DMS53 treated with DMSO at 0.1 percent for 48 hours (cell line): ENCODE measurements at regions not wholly inside any gene's neighbourhood (a gene's known extent, or its start where the extent isn't known, plus 50 kb on each side); places are given as distances from the start of the nearest gene placed in this dataset.
A peak's percentile ranks its signal among the peaks of the same experiment; 100 is the strongest.
"Not testable (repeated sequence)": the region's sequence is repeated elsewhere in the genome, so short reads cannot be mapped to it uniquely, and the experiment has no call there.

Experiments used
- DNase-seq: peaks from one replicate; lab custom pipeline; 2025; ENCODE audit not compliant: unreplicated experiment; lab: John Stamatoyannopoulos, UW

DNA sequence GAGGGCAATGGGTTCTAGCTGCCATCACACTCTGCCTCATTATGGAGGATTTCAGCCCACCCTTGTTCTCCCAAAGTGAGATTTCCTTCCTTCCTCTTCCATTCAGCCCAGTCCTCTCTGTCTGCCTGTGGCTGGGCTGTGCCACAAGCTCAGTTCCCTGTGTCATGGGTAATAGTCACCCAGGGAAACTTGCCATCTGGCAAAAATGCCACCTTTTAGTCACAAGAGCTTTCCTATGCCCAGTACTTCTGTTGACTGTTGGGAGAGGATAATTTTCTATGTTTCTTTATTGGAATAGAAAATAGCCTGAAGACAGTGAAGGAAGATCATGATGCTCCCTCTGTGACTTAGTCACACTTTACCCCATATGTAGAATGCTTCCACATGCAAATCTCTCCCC, 71.4 kb downstream of the TLR4 start:
- no peak for DNase-seq

- DNase-seq = no peak
Observed at GRCh38 chr9:117777823-117778222, 73.6 kb downstream of the TLR4 start.

- DNase-seq = no peak
Observed at GRCh38 chr9:117779760-117780159, 75.6 kb downstream of the TLR4 start.

DNA sequence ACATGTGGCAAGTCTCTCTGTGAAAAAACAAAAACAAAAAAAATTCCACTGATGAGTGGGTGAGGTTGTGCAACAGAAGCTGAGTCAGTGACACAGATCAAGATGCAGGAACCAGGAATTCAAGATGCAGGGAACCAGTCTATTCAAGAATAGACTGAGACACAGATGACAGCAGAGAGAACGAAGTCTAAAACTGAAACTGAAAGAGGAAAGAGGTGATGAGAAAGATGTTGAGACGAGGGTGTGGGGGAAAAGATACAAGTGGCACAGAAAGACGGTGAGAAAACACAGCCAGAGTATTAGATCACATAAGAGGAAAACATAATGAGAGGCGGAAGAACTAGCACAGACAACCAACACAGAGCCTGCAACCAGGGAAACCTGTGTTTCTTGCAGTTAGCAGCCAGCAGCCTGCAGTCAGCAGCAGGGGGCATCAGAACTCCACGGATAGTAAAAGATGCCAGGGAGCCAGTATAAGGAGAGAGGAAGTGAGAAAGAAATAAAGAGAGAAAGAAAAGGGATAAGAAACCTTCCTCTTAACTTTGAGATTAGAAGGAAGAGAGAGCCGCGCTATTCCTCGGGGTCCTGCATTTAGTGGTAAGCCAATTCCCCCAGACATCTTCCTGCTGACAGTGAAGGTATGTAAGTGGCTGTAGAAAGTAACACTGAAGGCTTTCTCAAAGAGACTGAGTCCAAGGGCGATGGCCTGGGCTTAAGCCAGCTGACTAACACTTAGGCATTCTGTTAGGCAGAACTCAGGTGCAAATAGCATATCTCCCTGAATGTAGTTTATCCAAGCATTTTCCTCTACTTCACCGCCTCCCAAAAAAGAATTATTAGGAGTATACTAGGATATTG, 79.0 kb downstream of the TLR4 start:
- peak; percentile 68 for DNase-seq

GRCh38 chr9:117783828-117784227, 79.6 kb downstream of the TLR4 start:
- no peak for DNase-seq

GRCh38 chr9:117784996-117785395, 80.8 kb downstream of the TLR4 start:
- no peak for DNase-seq

- no peak for DNase-seq
Observed at GRCh38 chr9:117787746-117788145, 83.5 kb downstream of the TLR4 start.

GRCh38 chr9:117795271-117795670, 91.1 kb downstream of the TLR4 start:
- DNase-seq = no peak

- no peak for DNase-seq
Observed at GRCh38 chr9:117796681-117797080, 92.5 kb downstream of the TLR4 start.

GRCh38 chr9:117800389-117800788, 96.2 kb downstream of the TLR4 start:
- DNase-seq = no peak

DNA sequence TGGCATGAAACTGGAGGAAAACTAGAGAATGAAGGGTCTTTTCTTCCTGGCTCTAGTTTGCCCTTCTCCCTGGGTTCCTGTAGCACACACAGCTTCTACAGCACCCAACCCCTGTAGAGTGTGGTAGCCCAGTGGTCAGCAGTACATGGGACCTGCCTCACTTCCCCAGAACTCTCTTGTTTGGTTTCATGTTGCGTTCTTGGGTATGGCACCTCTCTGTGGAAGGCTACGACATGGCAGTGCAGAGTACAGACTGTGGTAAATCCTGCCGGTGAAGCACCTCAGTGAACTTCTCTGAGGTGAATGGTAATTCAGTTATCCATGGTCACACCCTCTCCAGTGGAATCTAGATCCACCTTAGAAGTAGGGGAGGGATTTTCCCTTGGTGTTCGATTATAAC, 105.5 kb downstream of the TLR4 start:
- no peak for DNase-seq

DNA sequence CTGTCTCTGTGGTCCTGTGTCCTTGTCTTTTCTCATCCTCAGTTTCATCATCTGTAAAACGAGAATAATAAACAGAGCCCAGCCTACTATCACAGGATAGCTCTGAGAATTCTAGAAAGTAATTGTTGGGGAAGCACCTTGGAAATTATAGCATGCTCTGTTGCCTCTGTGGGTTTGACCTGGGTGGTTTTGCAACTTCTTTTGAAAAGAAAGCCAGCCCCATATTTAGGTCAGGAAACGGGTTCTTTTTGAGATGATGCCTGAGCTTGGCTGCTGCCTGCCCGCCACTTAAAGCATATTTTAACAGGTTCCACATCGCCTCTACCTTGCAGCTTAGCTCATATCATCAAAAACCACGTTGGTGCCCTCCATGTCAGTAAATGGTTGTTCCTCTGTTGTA, 111.1 kb downstream of the TLR4 start:
- no peak for DNase-seq

GRCh38 chr9:117815948-117816347, 111.7 kb downstream of the TLR4 start:
- DNase-seq = no peak

GRCh38 chr9:117821954-117822353, 117.8 kb downstream of the TLR4 start:
- no peak for DNase-seq

DNA sequence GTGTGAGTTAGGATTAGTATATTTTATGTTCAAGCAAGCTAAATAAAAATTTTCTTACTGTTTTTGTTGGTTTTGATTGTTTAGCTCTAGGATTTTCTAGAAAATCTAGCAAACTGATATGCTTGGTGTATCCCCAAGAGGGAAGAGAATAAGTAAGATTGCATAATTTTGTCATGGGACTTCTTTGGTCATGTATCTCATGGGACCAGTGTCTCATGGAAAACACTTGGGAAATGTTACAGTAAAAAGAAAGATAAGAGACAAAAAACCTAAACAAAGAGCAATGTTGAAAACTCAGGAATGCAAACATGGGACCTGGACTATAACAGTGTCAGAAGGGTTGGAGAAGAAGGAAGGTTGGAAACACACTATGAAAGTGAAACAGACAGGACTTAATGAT, 119.4 kb downstream of the TLR4 start:
- no peak for DNase-seq

GRCh38 chr9:117825609-117826347, 121.6 kb downstream of the TLR4 start:
- no peak for DNase-seq

- no peak for DNase-seq
Observed at GRCh38 chr9:117826837-117827236, 122.6 kb downstream of the TLR4 start.

DNA sequence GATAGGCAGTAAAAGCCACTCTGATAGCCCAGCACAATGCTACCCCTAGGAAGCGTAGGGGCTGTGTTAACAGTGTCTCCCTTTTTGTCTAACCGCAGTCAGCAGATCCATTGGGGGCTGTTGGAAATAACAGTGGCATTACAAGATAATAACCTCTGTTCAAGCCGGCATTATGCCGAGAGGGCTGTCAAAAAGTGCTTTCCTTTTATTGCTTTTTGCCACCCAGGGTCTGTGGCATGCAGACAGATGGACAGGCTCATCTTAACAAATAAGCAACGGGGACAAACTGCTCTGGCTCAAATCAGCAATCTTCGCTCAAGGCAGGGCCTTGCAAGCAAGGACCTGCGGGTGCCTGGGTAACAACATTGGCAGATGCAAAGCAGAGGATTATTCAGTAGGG, 123.3 kb downstream of the TLR4 start:
- DNase-seq = no peak

GRCh38 chr9:117828466-117828865, 124.3 kb downstream of the TLR4 start:
- DNase-seq = no peak

DNA sequence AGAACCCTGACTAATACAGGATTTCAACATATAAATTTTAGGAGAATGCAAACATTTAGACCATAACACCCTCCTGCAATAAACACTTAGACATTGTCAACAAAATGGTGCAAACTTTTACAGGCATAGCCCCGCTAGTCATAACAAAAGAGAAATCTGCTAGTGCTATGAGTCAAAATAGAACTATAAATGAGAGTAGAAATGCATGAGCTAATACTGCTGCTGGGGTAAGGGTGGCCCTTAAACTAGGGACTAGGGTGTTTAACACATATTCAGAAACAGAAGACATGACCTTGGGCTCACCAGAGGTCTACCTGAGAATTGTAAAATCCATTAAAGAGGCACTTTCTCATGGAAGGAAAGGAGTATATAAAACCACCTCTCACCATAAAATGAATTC, 131.6 kb downstream of the TLR4 start:
- no peak for DNase-seq

DNA sequence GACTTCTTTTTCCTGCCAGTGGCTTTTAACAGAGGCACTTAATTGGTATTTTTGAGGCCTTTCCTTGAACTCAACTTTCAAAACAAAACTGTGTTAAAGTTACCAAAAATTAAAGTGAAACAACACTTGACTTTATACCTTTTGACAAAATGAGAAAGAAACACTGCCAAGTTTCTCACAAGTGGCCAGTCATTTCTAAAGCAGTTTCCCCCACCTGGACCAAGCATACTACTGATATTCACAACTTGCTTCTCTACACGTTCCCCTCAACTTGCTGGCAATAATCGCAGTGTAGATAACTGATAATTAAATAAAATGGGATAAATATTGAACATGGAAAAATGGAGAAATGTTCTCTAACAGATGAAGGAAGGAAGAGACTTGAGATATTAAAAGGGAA, 135.7 kb downstream of the TLR4 start:
- DNase-seq = no peak

DNA sequence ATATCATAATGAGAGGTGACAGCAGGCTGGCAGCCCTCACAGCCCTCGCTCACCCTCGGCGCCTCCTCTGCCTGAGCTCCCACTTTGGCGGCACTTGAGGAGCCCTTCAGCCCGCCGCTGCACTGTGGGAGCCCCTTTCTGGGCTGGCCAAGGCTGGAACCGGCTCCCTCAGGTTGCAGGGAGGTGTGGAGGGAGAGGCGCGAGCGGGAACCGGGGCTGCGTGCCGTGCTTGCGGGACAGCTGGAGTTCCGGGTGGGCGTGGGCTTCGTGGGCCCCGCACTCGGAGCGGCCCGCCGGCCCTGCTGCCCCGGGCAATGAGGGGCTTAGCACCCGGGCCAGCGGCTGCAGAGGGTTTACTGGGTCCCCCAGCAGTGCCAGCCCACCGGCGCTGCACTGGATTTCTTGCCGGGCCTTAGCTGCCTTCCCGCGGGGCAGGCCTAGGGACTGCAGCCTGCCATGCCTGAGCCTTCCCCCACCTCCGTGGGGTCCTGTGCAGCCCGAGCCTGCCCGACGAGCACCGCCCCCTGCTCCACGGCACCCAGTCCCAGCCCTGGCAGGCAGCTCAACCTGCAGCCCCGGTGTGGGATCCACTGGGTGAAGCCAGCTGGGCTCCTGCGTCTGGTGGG, 147.7 kb downstream of the TLR4 start:
- not testable (repeated sequence) for DNase-seq
